Nephron progenitor cell (in vitro differentiated cells): ENCODE measurements at regions not wholly inside any gene's neighbourhood (a gene's known extent, or its start where the extent isn't known, plus 50 kb on each side); places are given as distances from the start of the nearest gene placed in this dataset.
A peak's percentile ranks its signal among the peaks of the same experiment; 100 is the strongest.

Experiments
- DNase-seq: peaks from one replicate; pipeline ENCODE4 v3.0.0; 2021
- H3K27ac Mint-ChIP-seq: 2 replicates; pipeline ENCODE4 v1.8.0; 2021; ENCODE audit warnings: mild to moderate bottlenecking, moderate library complexity, mixed read lengths
- H3K27me3 Mint-ChIP-seq: 2 replicates; pipeline ENCODE4 v1.8.0; 2021; ENCODE audit warnings: mild to moderate bottlenecking, low read depth, mixed read lengths; ENCODE audit not compliant: poor library complexity
- H3K36me3 Mint-ChIP-seq: 2 replicates; pipeline ENCODE4 v1.8.0; 2021; ENCODE audit warnings: low read depth, mixed read lengths
- H3K4me1 Mint-ChIP-seq: 2 replicates; pipeline ENCODE4 v1.8.0; 2021; ENCODE audit warnings: mixed read lengths
- H3K4me3 Mint-ChIP-seq: 2 replicates; pipeline ENCODE4 v1.8.0; 2021; ENCODE audit warnings: mild to moderate bottlenecking, moderate library complexity, mixed read lengths
- H3K9me3 Mint-ChIP-seq: 2 replicates; pipeline ENCODE4 v1.8.0; 2021; ENCODE audit warnings: mild to moderate bottlenecking, moderate library complexity, mixed read lengths
- CTCF ChIP-seq: fragments of 200-600 bp; sonication (generic); IDR thresholded peaks from 2 replicates; pipeline ENCODE4 v1.5.0; 2021; ENCODE audit warnings: antibody characterized with exemption

DNA sequence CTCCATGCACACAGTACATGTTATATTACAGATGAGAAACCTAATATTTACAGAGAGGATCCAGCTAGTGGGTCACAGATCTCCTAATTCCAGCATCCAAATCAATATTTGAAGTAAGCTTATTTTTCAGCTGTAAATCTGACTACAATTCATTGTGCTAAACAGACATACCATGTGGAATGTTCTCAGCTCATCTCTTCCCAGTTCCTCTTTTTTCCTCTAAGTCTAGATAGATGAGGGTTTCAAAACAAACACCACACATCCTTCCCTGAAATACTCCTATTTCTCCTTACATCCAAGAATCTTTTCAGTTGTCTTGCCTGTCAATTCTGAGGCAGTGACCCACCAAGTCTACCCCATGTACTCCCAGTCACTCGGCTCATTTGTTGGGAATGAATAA is 200.7 kb upstream of the PIK3C3 start:
- Mint-ChIP-seq H3K27ac (peak overlapping the region; percentile 49), H3K27me3 (peaks cover 14% of the 10 kb centered on the region), H3K36me3 (no peaks in the 10 kb centered on the region), H3K9me3 (no peaks in the 10 kb centered on the region), H3K4me1 (peaks cover 21% of the 10 kb centered on the region), H3K4me3 (no peak overlapping the region)
- no peak for TF ChIP-seq CTCF
- DNase-seq, result no peak

- Mint-ChIP-seq H3K27ac (no peak overlapping the region), H3K36me3 (no peaks in the 10 kb centered on the region)
- TF ChIP-seq CTCF, result no peak
These were observed 201.2 kb upstream of the PIK3C3 start for GRCh38 chr18:41753826-41754225.

DNA sequence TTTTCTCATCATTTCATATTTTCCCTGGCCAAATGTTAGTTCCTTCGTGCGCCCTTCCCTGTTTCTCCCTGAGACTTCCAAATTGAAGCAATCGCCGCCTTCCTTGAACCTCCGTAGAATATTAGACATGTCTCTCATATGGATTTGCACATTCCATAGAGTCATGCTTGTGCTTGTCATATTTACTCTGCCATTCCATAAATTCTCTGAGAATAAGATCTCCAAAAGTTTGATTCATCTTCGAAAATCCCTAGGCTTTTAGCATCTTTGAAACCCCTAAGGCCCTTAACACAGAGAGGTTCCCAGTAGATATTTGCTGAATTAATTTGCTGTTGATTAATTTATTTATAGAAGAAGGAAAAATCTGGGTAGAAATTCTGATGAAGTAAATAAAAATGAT is 202.2 kb upstream of the PIK3C3 start:
- no peaks in the 10 kb centered on the region for H3K9me3 Mint-ChIP-seq
- no peak for TF ChIP-seq CTCF
- H3K36me3 Mint-ChIP-seq, result no peaks in the 10 kb centered on the region
- peaks cover 21% of the 10 kb centered on the region for H3K4me1 Mint-ChIP-seq
- no peak overlapping the region for H3K4me3 Mint-ChIP-seq
- DNase-seq, result no peak
- H3K27me3 Mint-ChIP-seq, result peaks cover 14% of the 10 kb centered on the region
- no peak overlapping the region for H3K27ac Mint-ChIP-seq

More at GRCh38 chr18:41753826-41754225, 201.2 kb upstream of the PIK3C3 start:
- DNase-seq, result no peak
- Mint-ChIP-seq H3K9me3 (no peaks in the 10 kb centered on the region), H3K4me1 (peaks cover 21% of the 10 kb centered on the region), H3K27me3 (peaks cover 14% of the 10 kb centered on the region), H3K4me3 (no peak overlapping the region)

DNA sequence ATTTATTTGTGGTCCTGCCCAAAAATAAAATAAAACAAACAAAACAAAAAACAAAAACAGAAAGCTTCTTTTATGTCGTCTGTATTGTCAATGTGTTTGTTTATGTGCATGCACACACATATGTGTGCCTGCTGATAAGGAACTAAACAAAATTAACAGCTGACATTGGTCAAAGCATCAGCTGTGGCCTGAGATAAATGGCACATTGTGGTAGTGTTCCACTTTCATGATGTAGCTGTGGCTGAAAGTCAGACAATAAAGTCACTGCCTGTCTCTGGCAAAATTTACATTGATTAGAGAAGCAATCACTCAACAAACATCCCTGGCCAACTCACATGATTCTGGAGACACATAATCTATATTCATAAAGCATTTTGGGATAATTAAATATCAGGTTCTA is 203.4 kb upstream of the PIK3C3 start:
- Mint-ChIP-seq H3K27me3 (peaks cover 10% of the 10 kb centered on the region), H3K9me3 (no peaks in the 10 kb centered on the region), H3K36me3 (no peaks in the 10 kb centered on the region), H3K4me3 (no peak overlapping the region), H3K4me1 (peaks cover 14% of the 10 kb centered on the region), H3K27ac (no peak overlapping the region)
- DNase-seq, result no peak
- no peak for TF ChIP-seq CTCF

DNA sequence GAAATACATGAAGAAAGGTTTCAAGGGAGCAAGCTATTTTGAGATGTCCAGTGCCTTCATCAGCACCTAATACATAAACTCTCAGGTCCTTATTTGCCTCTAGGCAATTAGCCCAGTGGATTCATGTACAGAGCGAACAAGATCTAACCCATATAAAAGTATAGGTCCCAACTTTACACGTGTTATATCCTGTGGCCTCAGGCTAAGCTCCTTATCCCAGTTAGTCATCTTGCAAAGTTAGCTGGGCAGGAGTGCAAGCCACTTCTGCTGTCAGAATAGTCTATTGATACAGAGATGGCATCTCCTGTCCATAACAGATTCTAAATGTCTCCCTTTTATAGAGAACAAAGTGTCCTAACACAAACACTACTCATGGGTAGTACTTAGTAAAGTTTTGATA is 203.9 kb upstream of the PIK3C3 start:
- TF ChIP-seq CTCF, result no peak
- no peak overlapping the region for H3K27ac Mint-ChIP-seq
- peaks cover 10% of the 10 kb centered on the region for H3K27me3 Mint-ChIP-seq
- no peaks in the 10 kb centered on the region for H3K36me3 Mint-ChIP-seq
- no peak overlapping the region for H3K4me3 Mint-ChIP-seq
- no peaks in the 10 kb centered on the region for H3K9me3 Mint-ChIP-seq
- peaks cover 14% of the 10 kb centered on the region for H3K4me1 Mint-ChIP-seq
- DNase-seq, result no peak

GRCh38 chr18:41747723-41748242 is 207.3 kb upstream of the PIK3C3 start:
- H3K36me3 Mint-ChIP-seq, result no peaks in the 10 kb centered on the region
- peaks cover 40% of the 10 kb centered on the region for H3K4me1 Mint-ChIP-seq

More at GRCh38 chr18:41747723-41748242, 207.3 kb upstream of the PIK3C3 start:
- Mint-ChIP-seq H3K9me3 (no peaks in the 10 kb centered on the region), H3K27ac (no peak overlapping the region), H3K27me3 (peaks cover 5% of the 10 kb centered on the region), H3K4me3 (no peak overlapping the region)
- no peak for DNase-seq
- no peak for TF ChIP-seq CTCF
